GM18517 (cell line): ENCODE measurements at regions not wholly inside any gene's neighbourhood (a gene's known extent, or its start where the extent isn't known, plus 50 kb on each side); places are given as distances from the start of the nearest gene placed in this dataset.
"Not testable (repeated sequence)": the region's sequence is repeated elsewhere in the genome, so short reads cannot be mapped to it uniquely, and the experiment has no call there.

Source experiments
- ATAC-seq: cut with Tn5 transposase; IDR thresholded peaks from one replicate; pipeline ENCODE4 v1.9.1; 2021; ENCODE audit warnings: mild to moderate bottlenecking, moderate library complexity; ENCODE audit not compliant: unreplicated experiment

GRCh38 chr10:85105614-85106255, 777.3 kb downstream of the CCSER2 start:
- ATAC-seq, result no peak

DNA sequence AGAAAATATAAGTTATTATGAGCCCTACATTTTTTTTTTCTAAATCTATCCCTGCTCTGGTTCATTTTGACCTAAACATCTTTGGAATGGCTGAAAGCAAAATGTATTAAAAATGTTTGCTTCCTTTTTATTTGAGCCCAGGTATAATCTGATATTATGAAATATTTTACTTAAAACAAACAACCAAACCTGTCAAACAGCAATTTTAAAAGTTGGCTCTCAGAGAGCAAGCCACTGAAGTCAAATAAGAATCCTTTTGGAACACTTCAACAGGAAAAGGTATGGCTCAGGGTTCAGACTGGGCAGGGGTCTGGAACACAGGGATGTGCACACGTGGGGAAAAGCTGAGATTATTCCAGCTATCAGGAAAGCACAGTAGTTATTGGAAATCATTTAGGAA, 782.9 kb downstream of the CCSER2 start:
- no peak for ATAC-seq

DNA sequence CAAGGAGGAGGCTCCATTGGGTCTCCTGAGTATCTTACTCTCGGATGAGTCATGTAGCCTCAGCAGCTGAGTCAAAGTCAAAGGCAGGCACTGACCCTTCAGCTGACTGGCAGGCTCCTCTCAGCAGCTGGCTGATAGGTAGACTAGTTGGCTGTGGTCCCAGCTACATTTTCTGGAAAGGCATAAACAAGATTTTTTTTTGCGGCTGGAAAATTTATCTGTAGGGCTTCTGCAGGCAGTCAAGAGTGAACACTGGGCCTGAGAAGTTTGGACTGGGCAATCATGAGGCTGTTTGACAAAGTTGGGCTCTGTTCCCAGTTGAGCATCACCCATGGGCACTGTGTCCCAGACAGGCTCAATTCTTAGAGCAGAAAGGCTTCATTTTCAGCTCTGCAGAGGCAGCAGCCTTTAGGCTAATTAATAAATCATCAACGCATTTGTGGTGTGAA, 796.2 kb downstream of the CCSER2 start:
- ATAC-seq, result no peak

DNA sequence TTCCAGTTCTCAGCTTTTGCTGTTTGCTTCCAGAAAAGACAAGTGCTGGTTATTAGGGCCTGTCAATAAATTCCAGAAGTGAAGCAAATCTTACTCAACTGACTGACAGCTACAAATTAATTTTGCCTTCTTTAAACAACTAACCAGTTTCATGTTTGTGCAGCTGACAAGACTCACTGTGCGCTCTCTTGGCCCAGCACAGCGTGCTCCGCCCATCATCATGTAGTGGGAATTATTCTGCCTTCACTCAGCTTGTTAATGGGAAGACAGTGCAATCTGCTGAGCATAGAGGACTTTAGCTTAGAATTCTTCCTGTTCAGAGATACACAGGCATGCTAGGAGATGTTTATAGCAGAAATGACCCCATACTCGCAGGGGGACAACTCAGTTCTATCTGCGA, 808.9 kb downstream of the CCSER2 start:
- ATAC-seq, result no peak

GRCh38 chr10:85138046-85138445, 809.7 kb downstream of the CCSER2 start:
- no peak for ATAC-seq

GRCh38 chr10:85139124-85139523, 810.7 kb downstream of the CCSER2 start:
- no peak for ATAC-seq

DNA sequence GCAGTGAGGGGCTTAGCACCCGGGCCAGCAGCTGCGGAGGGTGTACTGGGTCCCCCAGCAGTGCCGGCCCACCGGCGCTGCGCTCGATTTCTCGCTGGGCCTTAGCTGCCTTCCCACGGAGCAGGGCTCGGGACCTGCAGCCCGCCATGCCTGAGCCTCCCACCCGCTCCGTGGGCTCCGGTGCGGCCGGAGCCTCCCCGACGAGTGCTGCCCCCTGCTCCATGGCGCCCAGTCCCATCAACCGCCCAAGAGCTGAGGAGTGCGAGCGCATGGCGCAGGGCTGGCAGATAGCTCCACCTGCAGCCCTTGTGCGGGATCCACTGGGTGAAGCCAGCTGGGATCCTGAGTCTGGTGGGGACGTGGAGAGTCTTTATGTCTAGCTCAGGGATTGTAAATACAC, 813.1 kb downstream of the CCSER2 start:
- not testable (repeated sequence) for ATAC-seq

DNA sequence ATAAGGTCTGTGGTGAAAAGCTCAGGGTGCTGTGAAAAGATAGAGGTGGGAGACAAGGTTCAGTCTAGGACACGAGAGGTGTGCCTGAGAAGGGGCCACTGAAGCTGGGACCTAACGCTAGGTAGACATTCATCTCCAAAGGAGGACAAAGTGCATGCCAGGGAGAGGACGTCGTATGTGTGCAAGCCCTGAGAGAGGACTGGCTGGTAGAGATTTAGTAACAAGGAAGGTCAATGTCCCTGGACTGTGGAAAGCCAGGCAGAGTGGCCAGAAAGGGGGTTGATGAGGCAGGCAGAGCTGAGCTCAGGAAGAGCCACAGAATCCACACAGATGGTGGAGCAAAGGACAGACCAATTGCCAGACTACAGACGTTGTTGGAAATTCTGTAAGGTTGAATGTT, 817.6 kb downstream of the CCSER2 start:
- ATAC-seq, result no peak

DNA sequence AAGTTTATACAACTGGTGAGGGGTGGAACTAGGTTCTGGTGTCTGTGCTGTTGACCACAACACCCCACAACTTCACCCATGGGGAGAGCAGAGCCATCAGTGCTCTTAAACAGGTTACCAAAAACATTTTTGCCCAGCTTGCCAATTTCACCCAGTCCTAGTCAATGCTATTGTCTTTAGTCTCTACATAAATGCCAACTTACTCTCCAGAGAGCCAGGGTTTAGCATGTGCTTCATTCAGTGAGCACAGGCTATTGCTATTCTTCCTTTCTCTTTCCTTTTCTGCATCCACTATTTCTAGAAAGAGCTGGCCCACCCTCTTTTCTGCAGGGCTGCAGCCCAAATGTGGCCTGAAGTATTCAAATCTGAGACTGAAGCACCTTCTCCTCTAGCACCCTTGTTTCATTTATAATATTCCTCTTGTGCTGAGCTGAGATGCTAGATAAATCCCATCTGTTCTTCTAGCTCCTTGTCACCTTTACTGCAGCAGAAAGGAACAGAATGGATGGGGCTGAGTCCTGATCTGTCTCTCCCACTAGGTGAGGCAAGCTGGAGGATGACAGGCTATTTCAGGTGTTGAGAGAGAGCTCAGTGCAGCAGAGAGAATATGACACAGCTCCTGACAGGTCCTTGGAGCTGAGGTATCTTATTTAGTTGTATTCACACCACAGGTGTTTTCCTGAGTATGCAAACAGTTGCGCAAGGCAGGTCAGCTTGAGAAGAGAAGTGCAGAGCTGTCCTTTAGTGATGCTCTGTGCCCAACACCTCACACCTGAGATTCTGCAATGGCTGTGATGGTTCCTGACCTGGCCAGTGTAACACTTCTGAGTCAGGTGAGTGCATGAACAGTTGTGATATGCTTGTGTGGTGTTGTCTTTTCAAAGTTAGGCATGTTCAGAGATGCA, 819.2 kb downstream of the CCSER2 start:
- no peak for ATAC-seq

DNA sequence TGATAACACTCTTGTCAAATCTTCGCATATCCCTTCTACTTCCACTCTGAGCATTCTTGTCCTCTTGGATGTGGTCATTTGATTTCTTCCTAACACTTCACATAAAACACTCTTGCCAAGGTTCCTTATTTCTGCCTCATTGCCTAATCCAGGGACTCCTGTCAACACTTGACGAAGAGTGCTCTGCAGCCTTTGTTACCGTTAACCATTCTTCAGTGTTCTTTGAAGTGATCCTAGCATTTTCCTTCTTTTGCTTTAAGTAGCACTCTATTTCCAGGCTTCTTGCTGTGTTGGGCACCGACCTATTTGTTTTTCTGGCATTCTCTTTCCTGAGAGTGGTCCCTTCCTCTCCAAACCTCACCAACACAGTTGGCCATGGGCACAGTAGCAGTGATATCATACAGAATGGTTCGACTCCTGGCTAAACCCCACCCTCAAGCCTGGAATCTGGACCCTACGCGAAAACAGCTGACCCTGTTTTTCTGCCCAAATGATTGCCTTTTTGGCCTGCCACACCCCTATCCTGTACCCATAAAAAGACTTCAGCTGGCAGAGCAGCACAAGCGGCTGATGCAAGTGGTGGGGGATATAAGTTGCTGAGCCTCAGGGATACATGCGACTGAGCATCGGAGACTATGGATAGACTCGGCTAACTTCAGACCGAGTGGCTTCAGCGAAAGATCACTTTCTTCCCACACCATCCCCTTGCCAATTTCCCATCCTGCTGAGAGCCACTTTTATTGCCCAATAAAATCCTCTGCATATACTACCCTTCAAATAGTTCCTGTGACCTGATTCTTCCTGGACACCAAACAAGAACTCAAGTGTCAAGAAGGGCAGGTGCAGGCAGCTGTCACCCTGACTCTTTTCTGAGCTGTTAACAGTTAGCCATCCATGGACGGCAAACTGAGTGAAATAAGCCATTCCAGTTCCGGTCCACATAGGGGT, 820.6 kb downstream of the CCSER2 start:
- ATAC-seq, result no peak

- ATAC-seq, result no peak
Measured at GRCh38 chr10:85149766-85150165, 821.4 kb downstream of the CCSER2 start.

GRCh38 chr10:85151506-85151905, 823.1 kb downstream of the CCSER2 start:
- no peak for ATAC-seq

DNA sequence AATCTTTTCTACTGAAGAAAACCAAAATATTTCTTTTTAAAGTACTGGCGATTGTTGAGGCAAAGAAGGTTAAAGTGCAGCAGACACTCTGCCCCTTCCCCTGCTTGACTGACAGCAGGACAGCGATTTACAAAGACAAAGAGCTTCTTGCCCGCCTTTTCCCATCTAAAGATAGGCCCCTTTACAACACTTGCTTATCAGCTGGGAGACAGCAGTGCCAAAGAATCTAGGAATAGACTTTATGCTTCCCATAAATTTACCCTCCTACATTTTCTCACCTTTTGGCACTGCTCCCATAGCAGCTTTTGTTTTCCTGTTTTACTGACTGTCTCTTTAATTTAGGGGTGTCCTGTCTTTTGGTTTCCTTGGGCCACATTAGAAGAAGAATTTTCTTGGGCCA, 824.1 kb downstream of the CCSER2 start:
- no peak for ATAC-seq

DNA sequence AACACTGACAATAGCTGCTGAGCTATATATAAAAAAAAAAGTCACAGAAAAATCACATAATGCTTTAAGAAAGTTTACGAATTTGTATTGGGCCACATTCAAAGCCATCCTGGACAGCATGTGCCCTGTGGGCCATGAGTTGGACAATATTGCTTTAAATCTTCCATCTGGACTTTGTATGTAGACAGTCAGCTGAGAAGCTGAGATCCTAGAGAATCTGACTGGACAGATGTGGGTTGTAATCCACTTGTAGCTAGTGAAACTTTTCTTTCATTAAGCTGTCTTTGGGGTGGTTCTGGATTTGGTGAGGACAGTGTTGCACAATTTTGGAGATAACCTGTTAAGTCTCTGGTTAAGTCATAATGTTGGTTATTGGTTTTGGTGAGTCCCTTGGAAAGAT, 824.5 kb downstream of the CCSER2 start:
- ATAC-seq, result no peak

DNA sequence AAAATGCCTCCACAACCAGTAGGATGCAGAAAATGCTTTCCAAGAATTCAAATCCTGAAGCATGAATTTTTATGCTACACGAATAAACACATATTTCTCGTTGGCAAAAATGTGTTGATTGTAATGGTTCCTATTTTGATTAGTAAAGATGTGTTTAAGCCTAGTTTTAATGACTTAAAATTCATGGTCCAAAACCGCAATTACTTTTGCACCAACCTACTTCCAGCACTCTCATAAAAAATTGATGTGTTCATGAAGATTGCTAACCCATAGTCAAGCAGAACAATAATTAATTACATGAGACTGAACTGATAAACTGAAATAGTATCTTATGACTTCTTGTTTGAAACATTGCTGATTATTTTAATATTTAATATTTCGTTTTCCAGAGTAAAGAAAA, 828.8 kb downstream of the CCSER2 start:
- no peak for ATAC-seq

GRCh38 chr10:85168243-85168642, 839.9 kb downstream of the CCSER2 start:
- no peak for ATAC-seq

- no peak for ATAC-seq
Measured at GRCh38 chr10:85170026-85170425, 841.6 kb downstream of the CCSER2 start.

GRCh38 chr10:85175635-85176034, 847.2 kb downstream of the CCSER2 start:
- ATAC-seq, result no peak

GRCh38 chr10:85177767-85178166, 849.4 kb downstream of the CCSER2 start:
- ATAC-seq, result no peak

- no peak for ATAC-seq
Measured at GRCh38 chr10:85187047-85187446, 858.7 kb downstream of the CCSER2 start.
